CD14-positive monocyte (primary cell): ENCODE measurements at regions not wholly inside any gene's neighbourhood (a gene's known extent, or its start where the extent isn't known, plus 50 kb on each side); places are given as distances from the start of the nearest gene placed in this dataset.

Source experiments
- DNase-seq, 3 donors: peaks; one replicate each; pipeline ENCODE4 v3.0.0-alpha.2; 2011 to 2022
- H2AFZ ChIP-seq: 2 replicates; pipeline ENCODE4 v1.6.0; 2012; ENCODE audit warnings: mild to moderate bottlenecking, low read depth, low read length, inconsistent platforms; ENCODE audit not compliant: insufficient read depth, poor library complexity, severe bottlenecking
- H3K27ac ChIP-seq, 2 donors: 1 replicate in 1 of 2; 2 replicates in 1 of 2; pipeline ENCODE4 v1.5.1; 2012 to 2013; ENCODE audit warnings: low read length in 2 of 2, control low read depth in 1 of 2, inconsistent platforms in 1 of 2, low read depth in 1 of 2, mild to moderate bottlenecking in 1 of 2
- H3K27me3 ChIP-seq, 2 donors: one replicate each; pipeline versions ENCODE4 v1.6.0 to v1.6.1; 2011 to 2013; ENCODE audit warnings: low read length in 2 of 2; ENCODE audit not compliant: control insufficient read depth in 2 of 2, insufficient read depth in 2 of 2
- H3K36me3 ChIP-seq, 2 donors: replicated peaks in 1 of 2; 1 replicate in 1 of 2; 2 replicates in 1 of 2; pipeline versions ENCODE4 v1.5.1 to v1.6.1; 2012 to 2013; ENCODE audit warnings: low read length in 2 of 2, control low read depth in 1 of 2, inconsistent platforms in 1 of 2, mild to moderate bottlenecking in 1 of 2; ENCODE audit not compliant: insufficient read depth in 2 of 2, control insufficient read depth in 1 of 2
- H3K4me1 ChIP-seq, 2 donors: 1 replicate in 1 of 2; 2 replicates in 1 of 2; pipeline versions ENCODE4 v1.5.1 to v1.6.1; 2012 to 2013; ENCODE audit warnings: low read length in 2 of 2, control low read depth in 1 of 2, inconsistent platforms in 1 of 2, mild to moderate bottlenecking in 1 of 2, moderate library complexity in 1 of 2; ENCODE audit not compliant: insufficient read depth in 2 of 2, control insufficient read depth in 1 of 2
- H3K4me2 ChIP-seq: replicated peaks from 2 replicates; pipeline ENCODE3; 2012; ENCODE audit warnings: low read length, moderate library complexity, mild to moderate bottlenecking; ENCODE audit not compliant: poor library complexity, severe bottlenecking; ENCODE audit errors: extremely low read depth
- H3K4me3 ChIP-seq, 3 experiments: fragments of 200-600 bp in 1 of 3; sonication (generic) in 1 of 3; replicated peaks in 1 of 3; 1 replicate in 2 of 3; 2 replicates in 1 of 3; pipeline ENCODE4 v1.5.1; 2011 to 2013; ENCODE audit warnings: low read length in 3 of 3, mild to moderate bottlenecking in 3 of 3, control low read depth in 2 of 3, low read depth in 2 of 3, inconsistent platforms in 1 of 3, moderate library complexity in 1 of 3
- H3K79me2 ChIP-seq: 2 replicates; pipeline ENCODE4 v1.6.0; 2012; ENCODE audit warnings: mild to moderate bottlenecking, control low read depth, inconsistent platforms, low read length, moderate library complexity; ENCODE audit not compliant: insufficient read depth
- H3K9ac ChIP-seq: 2 replicates; pipeline ENCODE4 v1.6.0; 2017; ENCODE audit warnings: low read length, mild to moderate bottlenecking; ENCODE audit not compliant: insufficient read depth, poor library complexity, severe bottlenecking
- H3K9me3 ChIP-seq, 2 donors: replicated peaks in 1 of 2; 1 replicate in 1 of 2; 2 replicates in 1 of 2; pipeline versions ENCODE4 v1.5.1 to v1.6.1; 2012 to 2013; ENCODE audit warnings: low read length in 2 of 2, control low read depth in 1 of 2; ENCODE audit not compliant: control insufficient read depth in 1 of 2, insufficient read depth in 1 of 2
- H4K20me1 ChIP-seq: 2 replicates; pipeline ENCODE4 v1.6.0; 2012; ENCODE audit warnings: mild to moderate bottlenecking, low read length, control low read depth, moderate library complexity; ENCODE audit not compliant: insufficient read depth
- H3K27ac Mint-ChIP-seq, 7 donors: one replicate each; pipeline ENCODE4 v1.8.0; 2020; ENCODE audit warnings: mild to moderate bottlenecking in 7 of 7, mixed read lengths in 7 of 7, moderate library complexity in 6 of 7, inconsistent platforms in 2 of 7
- H3K27me3 Mint-ChIP-seq, 3 donors: one replicate each; pipeline ENCODE4 v1.8.0; 2021 to 2022; ENCODE audit warnings: low read depth in 3 of 3, mild to moderate bottlenecking in 3 of 3, mixed read lengths in 3 of 3, moderate library complexity in 3 of 3, inconsistent platforms in 1 of 3
- H3K36me3 Mint-ChIP-seq, 2 donors: one replicate each; pipeline ENCODE4 v1.8.0; 2020; ENCODE audit warnings: mixed read lengths in 2 of 2, inconsistent platforms in 1 of 2, mild to moderate bottlenecking in 1 of 2
- H3K4me1 Mint-ChIP-seq: one replicate; pipeline ENCODE4 v1.8.0; 2020; ENCODE audit warnings: mild to moderate bottlenecking, mixed read lengths
- H3K4me3 Mint-ChIP-seq, 2 donors: one replicate each; pipeline ENCODE4 v1.8.0; 2020; ENCODE audit warnings: mild to moderate bottlenecking in 2 of 2, mixed read lengths in 2 of 2, moderate library complexity in 1 of 2
- H3K9me3 Mint-ChIP-seq, 7 donors: one replicate each; pipeline ENCODE4 v1.8.0; 2020 to 2022; ENCODE audit warnings: mixed read lengths in 7 of 7, mild to moderate bottlenecking in 6 of 7, moderate library complexity in 6 of 7, inconsistent platforms in 2 of 7
- CTCF ChIP-seq: fragments of 200-600 bp; IDR thresholded peaks from one replicate; pipeline ENCODE4 v1.8.0; 2022; ENCODE audit warnings: antibody characterized with exemption, mild to moderate bottlenecking
- WGBS: methylation state at CpG from one replicate; pipeline ENCODE4 v1.1.5; 2013; ENCODE audit warnings: missing lambda C conversion rate; ENCODE audit not compliant: insufficient coverage; 5-methylcytosine and 5-hydroxymethylcytosine counted together
- intact Hi-C, 2 donors: fragments of 100-400 bp; cut with micrococcal nuclease; formaldehyde crosslinking; loops; one replicate each; pipeline versions ENCODE4 v1.15.0 to v1.15.1; 2023

GRCh38 chr2:44055229-44055628 is 59.4 kb upstream of the LRPPRC start:
- no peaks in the 10 kb centered on the region for H3K36me3 ChIP-seq
- no peak overlapping the region for H3K4me3 Mint-ChIP-seq
- peaks cover 2 to 12% (median 2%) of the 10 kb centered on the region in 3 donors for H3K27me3 Mint-ChIP-seq
- no peaks in the 10 kb centered on the region for H4K20me1 ChIP-seq
- H3K4me2 ChIP-seq = no peak overlapping the region
- H3K27ac Mint-ChIP-seq = no peak overlapping the region
- no peak overlapping the region for H2AFZ ChIP-seq
- no peaks in the 10 kb centered on the region for H3K36me3 Mint-ChIP-seq
- no peak overlapping the region for H3K27ac ChIP-seq
- no peaks in the 10 kb centered on the region for H3K4me1 ChIP-seq
- no peak overlapping the region for H3K4me3 ChIP-seq
- WGBS = no CpG with 5 or more reads among the region's 2 CpGs
- intact Hi-C loops = no loop called here
- H3K9me3 ChIP-seq = no peaks in the 10 kb centered on the region
- H3K4me1 Mint-ChIP-seq = no peaks in the 10 kb centered on the region
- no peaks in the 10 kb centered on the region for H3K27me3 ChIP-seq
- H3K9ac ChIP-seq = no peak overlapping the region
- no peak for TF ChIP-seq CTCF
- no peaks in the 10 kb centered on the region for H3K79me2 ChIP-seq
- no peak for DNase-seq
- peaks cover 0 to 12% (median 2%) of the 10 kb centered on the region in 7 donors for H3K9me3 Mint-ChIP-seq

- DNase-seq = no peak
- Histone ChIP-seq H3K9me3 (no peaks in the 10 kb centered on the region), H3K4me3 (no peak overlapping the region), H3K27me3 (no peaks in the 10 kb centered on the region), H4K20me1 (no peaks in the 10 kb centered on the region), H3K9ac (no peak overlapping the region), H3K79me2 (no peaks in the 10 kb centered on the region), H3K4me2 (no peak overlapping the region), H3K27ac (no peak overlapping the region), H3K4me1 (no peaks in the 10 kb centered on the region), H2AFZ (no peak overlapping the region), H3K36me3 (no peaks in the 10 kb centered on the region)
- H3K27me3 Mint-ChIP-seq = peaks cover 2 to 12% (median 2%) of the 10 kb centered on the region in 3 donors
- H3K27ac Mint-ChIP-seq = peak overlapping the region in 1 of 7 donors; percentile 53
- WGBS = 92% methylated on average over 7 of the region's 7 CpGs
- no peak for TF ChIP-seq CTCF
- intact Hi-C loops = no loop called here
- peaks cover 0 to 13% (median 3%) of the 10 kb centered on the region in 7 donors for H3K9me3 Mint-ChIP-seq
- H3K4me1 Mint-ChIP-seq = no peaks in the 10 kb centered on the region
- no peak overlapping the region for H3K4me3 Mint-ChIP-seq
- H3K36me3 Mint-ChIP-seq = no peaks in the 10 kb centered on the region
Observed at GRCh38 chr2:44055664-44056063, 59.9 kb upstream of the LRPPRC start.
